NOMO-1 treated with DMSO at 0.1 percent for 48 hours (cell line): ENCODE measurements at regions not wholly inside any gene's neighbourhood (a gene's known extent, or its start where the extent isn't known, plus 50 kb on each side); places are given as distances from the start of the nearest gene placed in this dataset.
"Not testable (repeated sequence)": the region's sequence is repeated elsewhere in the genome, so short reads cannot be mapped to it uniquely, and the experiment has no call there.

Experiments used
- DNase-seq: peaks from one replicate; lab custom pipeline; 2025; ENCODE audit not compliant: unreplicated experiment; lab: John Stamatoyannopoulos, UW

- not testable (repeated sequence) for DNase-seq
Observed at GRCh38 chr5:17755406-17755805, 121.1 kb downstream of the TAF11L14 start.

GRCh38 chr5:17761326-17761725, 127.1 kb downstream of the TAF11L14 start:
- DNase-seq: no peak

- no peak for DNase-seq
Observed at GRCh38 chr5:17763301-17763700, 129.0 kb downstream of the TAF11L14 start.

GRCh38 chr5:17766031-17766430, 131.8 kb downstream of the TAF11L14 start:
- peak; percentile 92 for DNase-seq

GRCh38 chr5:17769277-17769676, 135.0 kb downstream of the TAF11L14 start:
- no peak for DNase-seq

- DNase-seq: no peak
Observed at GRCh38 chr5:17772232-17772631, 138.0 kb downstream of the TAF11L14 start.

- no peak for DNase-seq
Observed at GRCh38 chr5:17785774-17786173, 151.5 kb downstream of the TAF11L14 start.

- DNase-seq: no peak
Observed at GRCh38 chr5:17788351-17788750, 154.1 kb downstream of the TAF11L14 start.

GRCh38 chr5:17794201-17794600, 159.9 kb downstream of the TAF11L14 start:
- DNase-seq: no peak

- peak; percentile 96 for DNase-seq
Observed at GRCh38 chr5:17794815-17795214, 160.6 kb downstream of the TAF11L14 start.

GRCh38 chr5:17796142-17796541, 161.9 kb downstream of the TAF11L14 start:
- DNase-seq: no peak

- no peak for DNase-seq
Observed at GRCh38 chr5:17796757-17797396, 162.6 kb downstream of the TAF11L14 start.

- DNase-seq: no peak
Observed at GRCh38 chr5:17799521-17799920, 165.3 kb downstream of the TAF11L14 start.

GRCh38 chr5:17801595-17801994, 167.3 kb downstream of the TAF11L14 start:
- no peak for DNase-seq

GRCh38 chr5:17802256-17802655, 168.0 kb downstream of the TAF11L14 start:
- no peak for DNase-seq

GRCh38 chr5:17803971-17804370, 169.7 kb downstream of the TAF11L14 start:
- DNase-seq: no peak

GRCh38 chr5:17805227-17805825, 171.1 kb downstream of the TAF11L14 start:
- no peak for DNase-seq

GRCh38 chr5:17806818-17807468, 172.7 kb downstream of the TAF11L14 start:
- DNase-seq: no peak

GRCh38 chr5:17808566-17808965, 174.3 kb downstream of the TAF11L14 start:
- DNase-seq: no peak

- DNase-seq: no peak
Observed at GRCh38 chr5:17810734-17811133, 176.5 kb downstream of the TAF11L14 start.

GRCh38 chr5:17813214-17813613, 179.0 kb downstream of the TAF11L14 start:
- no peak for DNase-seq

- DNase-seq: no peak
Observed at GRCh38 chr5:17816505-17816904, 182.2 kb downstream of the TAF11L14 start.
